ENCODE measurements at regions not wholly inside any gene's neighbourhood (a gene's known extent, or its start where the extent isn't known, plus 50 kb on each side); places are given as distances from the start of the nearest gene placed in this dataset.

DNA sequence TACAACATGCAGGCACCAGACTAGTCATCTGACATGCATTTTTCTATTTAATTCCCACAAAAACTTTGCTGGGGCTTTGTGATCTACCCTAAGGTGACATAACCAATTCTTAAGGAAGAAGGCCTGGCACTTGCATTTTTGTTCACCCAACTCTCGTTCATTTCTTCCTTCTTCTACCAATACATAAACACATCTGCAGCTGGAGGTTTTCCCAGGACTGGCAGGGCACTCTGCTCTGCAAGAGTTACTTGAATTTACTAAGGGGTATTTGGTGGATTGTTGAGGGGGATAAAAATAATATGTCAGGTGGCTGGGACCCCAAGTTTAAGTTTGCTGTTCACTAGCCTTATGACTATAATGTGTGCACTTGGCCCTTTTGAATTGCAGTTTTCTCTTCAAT lies 111.4 kb upstream of the TRIB2 start:
- H3K4me1 ChIP-seq (ENCODE audit: control insufficient read depth, insufficient read depth, low read length), result peaks cover 7% of the 10 kb centered on the region
- no peak overlapping the region for H3K4me3 ChIP-seq (ENCODE audit: low read length)
- no peak for DNase-seq (ENCODE audit: low read depth)
- H3K36me3 ChIP-seq (ENCODE audit: control insufficient read depth, insufficient read depth, low read length, severe bottlenecking), result no peaks in the 10 kb centered on the region
- no peak overlapping the region for H3K9ac ChIP-seq (ENCODE audit: low read length)
- H3K27me3 ChIP-seq (replicated peaks; ENCODE audit: control insufficient read depth, insufficient read depth, low read length), result no peaks in the 10 kb centered on the region
- H3K9me3 ChIP-seq (ENCODE audit: control insufficient read depth, low read length), result no peaks in the 10 kb centered on the region

DNA sequence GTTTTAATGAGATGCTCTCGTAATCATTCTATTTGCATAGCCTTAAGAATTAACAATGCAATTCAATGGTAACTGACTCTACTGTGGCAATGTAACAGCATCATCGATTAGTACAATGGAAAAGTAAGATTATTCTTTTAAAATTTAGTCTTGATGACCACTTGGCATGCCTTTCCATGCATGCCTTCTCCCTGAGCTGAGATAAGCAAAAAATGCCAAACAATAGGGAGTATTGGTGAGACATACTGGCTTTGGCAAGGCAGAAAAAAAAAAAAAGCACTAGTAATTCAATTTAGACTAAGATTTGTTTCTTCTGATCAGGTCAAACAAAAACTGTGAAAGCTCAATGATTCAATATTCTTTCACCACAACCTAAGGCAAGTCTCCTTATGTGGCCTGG lies 110.8 kb upstream of the TRIB2 start:
- no peaks in the 10 kb centered on the region for H3K27me3 ChIP-seq (replicated peaks; ENCODE audit: control insufficient read depth, insufficient read depth, low read length)
- H3K36me3 ChIP-seq (ENCODE audit: control insufficient read depth, insufficient read depth, low read length, severe bottlenecking), result no peaks in the 10 kb centered on the region
- no peak for DNase-seq (ENCODE audit: low read depth)
- H3K4me1 ChIP-seq (ENCODE audit: control insufficient read depth, insufficient read depth, low read length), result peaks cover 7% of the 10 kb centered on the region
- H3K9ac ChIP-seq (ENCODE audit: low read length), result no peak overlapping the region
- no peaks in the 10 kb centered on the region for H3K9me3 ChIP-seq (ENCODE audit: control insufficient read depth, low read length)
- no peak overlapping the region for H3K4me3 ChIP-seq (ENCODE audit: low read length)

DNA sequence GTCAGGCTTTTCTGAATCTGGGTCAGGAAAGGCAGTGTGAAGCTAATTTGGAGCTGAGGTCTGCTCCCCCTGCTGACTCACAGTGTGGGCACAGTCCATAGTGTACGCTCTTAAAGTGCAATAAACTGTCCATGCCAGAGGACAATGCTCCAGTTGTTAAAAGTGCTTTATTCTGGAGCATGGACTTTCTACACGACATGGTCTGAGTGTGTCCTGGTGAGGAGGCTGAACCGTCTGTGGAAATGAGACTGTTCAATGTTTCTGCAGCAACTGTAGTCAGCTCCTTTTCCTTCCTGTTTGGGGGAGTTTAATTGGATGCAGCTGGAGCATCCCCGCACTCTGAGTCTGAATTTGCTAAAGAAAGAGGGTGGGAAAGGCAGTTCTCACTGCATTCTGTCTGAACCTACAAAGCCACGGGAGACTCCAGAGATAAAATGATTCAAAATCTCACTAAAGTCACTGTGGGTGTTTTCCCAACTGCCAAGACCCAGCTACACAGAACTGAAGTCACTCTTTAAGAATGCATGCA lies 110.2 kb upstream of the TRIB2 start:
- Histone ChIP-seq H3K4me1 (ENCODE audit: control insufficient read depth, insufficient read depth, low read length) (peaks cover 7% of the 10 kb centered on the region), H3K36me3 (ENCODE audit: control insufficient read depth, insufficient read depth, low read length, severe bottlenecking) (no peaks in the 10 kb centered on the region), H3K9me3 (ENCODE audit: control insufficient read depth, low read length) (no peaks in the 10 kb centered on the region), H3K9ac (ENCODE audit: low read length) (no peak overlapping the region), H3K4me3 (ENCODE audit: low read length) (peak overlapping the region; percentile 28), H3K27me3 (replicated peaks; ENCODE audit: control insufficient read depth, insufficient read depth, low read length) (no peaks in the 10 kb centered on the region)
- DNase-seq (ENCODE audit: low read depth), result peak; percentile 61

DNA sequence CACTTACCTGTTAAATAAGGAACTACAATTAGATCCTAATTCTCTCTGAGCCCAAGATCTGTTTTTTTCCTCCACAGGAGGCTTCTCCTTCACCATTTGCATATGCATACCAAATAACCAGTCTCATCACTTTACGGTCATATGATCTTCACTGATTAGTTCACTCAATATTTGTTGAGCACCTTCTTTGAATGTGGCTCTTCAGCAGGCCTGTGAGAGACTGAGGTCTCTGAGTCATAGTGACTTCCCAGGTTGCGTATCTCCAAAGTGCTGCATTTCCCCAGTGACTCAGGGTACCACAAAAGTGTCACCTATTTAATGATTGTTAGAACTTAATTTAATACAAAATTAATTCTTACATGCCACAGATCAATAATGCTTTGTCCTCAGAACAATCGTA lies 108.8 kb upstream of the TRIB2 start:
- H3K4me1 ChIP-seq (ENCODE audit: control insufficient read depth, insufficient read depth, low read length), result peaks cover 7% of the 10 kb centered on the region
- no peaks in the 10 kb centered on the region for H3K27me3 ChIP-seq (replicated peaks; ENCODE audit: control insufficient read depth, insufficient read depth, low read length)
- no peak for DNase-seq (ENCODE audit: low read depth)
- no peaks in the 10 kb centered on the region for H3K36me3 ChIP-seq (ENCODE audit: control insufficient read depth, insufficient read depth, low read length, severe bottlenecking)
- H3K9ac ChIP-seq (ENCODE audit: low read length), result no peak overlapping the region
- no peak overlapping the region for H3K4me3 ChIP-seq (ENCODE audit: low read length)
- H3K9me3 ChIP-seq (ENCODE audit: control insufficient read depth, low read length), result no peaks in the 10 kb centered on the region

- H3K4me3 ChIP-seq (ENCODE audit: low read length), result no peak overlapping the region
- H3K9me3 ChIP-seq (ENCODE audit: control insufficient read depth, low read length), result no peaks in the 10 kb centered on the region
- H3K36me3 ChIP-seq (ENCODE audit: control insufficient read depth, insufficient read depth, low read length, severe bottlenecking), result no peaks in the 10 kb centered on the region
- no peaks in the 10 kb centered on the region for H3K27me3 ChIP-seq (replicated peaks; ENCODE audit: control insufficient read depth, insufficient read depth, low read length)
- DNase-seq (ENCODE audit: low read depth), result no peak
- peaks cover 10% of the 10 kb centered on the region for H3K4me1 ChIP-seq (ENCODE audit: control insufficient read depth, insufficient read depth, low read length)
- no peak overlapping the region for H3K9ac ChIP-seq (ENCODE audit: low read length)
These were observed 106.4 kb upstream of the TRIB2 start for GRCh38 chr2:12610314-12610713.

- no peaks in the 10 kb centered on the region for H3K36me3 ChIP-seq (ENCODE audit: control insufficient read depth, insufficient read depth, low read length, severe bottlenecking)
- no peak overlapping the region for H3K9ac ChIP-seq (ENCODE audit: low read length)
- DNase-seq (ENCODE audit: low read depth), result no peak
- no peak overlapping the region for H3K4me3 ChIP-seq (ENCODE audit: low read length)
- peaks cover 17% of the 10 kb centered on the region for H3K4me1 ChIP-seq (ENCODE audit: control insufficient read depth, insufficient read depth, low read length)
- H3K27me3 ChIP-seq (replicated peaks; ENCODE audit: control insufficient read depth, insufficient read depth, low read length), result no peaks in the 10 kb centered on the region
- H3K9me3 ChIP-seq (ENCODE audit: control insufficient read depth, low read length), result no peaks in the 10 kb centered on the region
These were observed 104.6 kb upstream of the TRIB2 start for GRCh38 chr2:12612168-12612567.

DNA sequence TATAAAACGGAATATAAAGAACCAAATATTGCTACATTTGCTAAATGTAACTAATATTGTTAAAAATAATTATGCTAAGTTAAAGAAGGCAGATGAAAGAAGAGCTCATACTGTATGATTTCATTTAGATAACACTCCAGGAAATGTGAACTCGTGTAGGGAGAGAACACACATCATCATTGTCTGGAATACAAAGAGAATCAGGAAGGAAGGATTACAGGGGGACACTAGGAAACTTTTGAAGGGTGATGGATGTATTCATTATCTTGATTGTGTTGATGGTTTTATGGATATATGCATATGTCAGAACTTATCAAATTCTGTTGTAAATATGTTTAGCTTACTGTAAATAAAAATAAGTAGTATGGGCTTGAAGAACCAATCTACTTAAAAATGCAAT lies 104.1 kb upstream of the TRIB2 start:
- DNase-seq (ENCODE audit: low read depth), result no peak
- Histone ChIP-seq H3K36me3 (ENCODE audit: control insufficient read depth, insufficient read depth, low read length, severe bottlenecking) (no peaks in the 10 kb centered on the region), H3K9ac (ENCODE audit: low read length) (no peak overlapping the region), H3K9me3 (ENCODE audit: control insufficient read depth, low read length) (no peaks in the 10 kb centered on the region), H3K4me1 (ENCODE audit: control insufficient read depth, insufficient read depth, low read length) (peaks cover 17% of the 10 kb centered on the region), H3K4me3 (ENCODE audit: low read length) (no peak overlapping the region), H3K27me3 (replicated peaks; ENCODE audit: control insufficient read depth, insufficient read depth, low read length) (no peaks in the 10 kb centered on the region)

DNA sequence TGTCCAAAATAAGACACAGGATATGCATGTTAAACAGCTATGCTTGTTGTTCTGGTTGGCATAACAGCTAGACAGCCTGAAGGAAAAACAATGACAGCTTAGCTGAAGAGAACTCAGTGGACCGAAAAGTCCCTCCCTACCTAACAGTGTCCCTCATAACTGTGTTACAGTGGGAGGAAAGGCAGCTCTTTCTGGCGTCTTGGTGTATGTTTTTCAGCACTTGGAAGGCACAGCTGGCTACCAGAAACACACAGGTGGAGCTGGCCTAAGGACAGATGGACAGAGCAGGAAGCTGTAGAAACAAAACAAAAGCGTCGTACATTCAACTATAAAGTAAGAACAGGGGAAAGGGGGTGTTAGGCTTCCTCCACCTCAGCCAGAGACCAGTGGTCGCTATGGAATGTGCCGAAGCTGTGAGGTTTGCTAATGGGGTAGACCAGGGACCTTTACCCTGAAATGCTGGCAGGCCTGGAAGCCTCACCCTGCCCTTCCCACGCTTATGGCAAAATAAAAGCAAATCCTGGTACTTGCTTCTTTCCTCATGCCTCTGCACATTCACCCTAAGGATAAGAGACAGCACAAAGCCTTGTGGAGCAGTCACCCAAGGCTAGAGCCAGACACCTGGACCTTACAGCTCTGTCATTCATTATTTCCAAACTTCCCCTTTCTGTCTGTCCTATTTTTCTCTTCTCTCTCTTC lies 103.5 kb upstream of the TRIB2 start:
- H3K4me1 ChIP-seq (ENCODE audit: control insufficient read depth, insufficient read depth, low read length), result peaks cover 17% of the 10 kb centered on the region
- no peak overlapping the region for H3K4me3 ChIP-seq (ENCODE audit: low read length)
- no peak overlapping the region for H3K9ac ChIP-seq (ENCODE audit: low read length)
- H3K36me3 ChIP-seq (ENCODE audit: control insufficient read depth, insufficient read depth, low read length, severe bottlenecking), result no peaks in the 10 kb centered on the region
- H3K9me3 ChIP-seq (ENCODE audit: control insufficient read depth, low read length), result no peaks in the 10 kb centered on the region
- DNase-seq (ENCODE audit: low read depth), result no peak
- H3K27me3 ChIP-seq (replicated peaks; ENCODE audit: control insufficient read depth, insufficient read depth, low read length), result no peaks in the 10 kb centered on the region

DNA sequence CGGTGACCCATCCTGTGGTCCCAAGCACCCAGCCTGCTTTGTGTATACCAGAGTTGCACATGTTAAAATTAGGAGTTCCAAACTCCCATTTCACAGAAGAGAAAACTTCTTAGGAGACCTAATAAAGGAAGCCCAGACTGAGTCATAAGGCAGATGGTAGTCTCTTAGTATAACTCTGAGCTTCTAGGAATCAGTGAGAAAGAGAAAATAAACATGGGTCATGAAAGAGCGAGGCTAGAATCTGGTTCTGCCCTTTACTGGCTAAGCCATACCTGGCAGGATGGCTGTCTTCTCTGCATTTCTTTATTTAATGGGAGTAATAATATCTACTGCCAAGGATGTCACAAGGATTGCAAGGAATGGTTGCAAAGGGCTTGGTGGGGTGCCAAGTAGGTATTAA lies 101.2 kb upstream of the TRIB2 start:
- H3K9ac ChIP-seq (ENCODE audit: low read length), result no peak overlapping the region
- H3K9me3 ChIP-seq (ENCODE audit: control insufficient read depth, low read length), result no peaks in the 10 kb centered on the region
- no peak for DNase-seq (ENCODE audit: low read depth)
- H3K4me3 ChIP-seq (ENCODE audit: low read length), result no peak overlapping the region
- peaks cover 38% of the 10 kb centered on the region for H3K4me1 ChIP-seq (ENCODE audit: control insufficient read depth, insufficient read depth, low read length)
- H3K27me3 ChIP-seq (replicated peaks; ENCODE audit: control insufficient read depth, insufficient read depth, low read length), result no peaks in the 10 kb centered on the region
- H3K36me3 ChIP-seq (ENCODE audit: control insufficient read depth, insufficient read depth, low read length, severe bottlenecking), result no peaks in the 10 kb centered on the region

DNA sequence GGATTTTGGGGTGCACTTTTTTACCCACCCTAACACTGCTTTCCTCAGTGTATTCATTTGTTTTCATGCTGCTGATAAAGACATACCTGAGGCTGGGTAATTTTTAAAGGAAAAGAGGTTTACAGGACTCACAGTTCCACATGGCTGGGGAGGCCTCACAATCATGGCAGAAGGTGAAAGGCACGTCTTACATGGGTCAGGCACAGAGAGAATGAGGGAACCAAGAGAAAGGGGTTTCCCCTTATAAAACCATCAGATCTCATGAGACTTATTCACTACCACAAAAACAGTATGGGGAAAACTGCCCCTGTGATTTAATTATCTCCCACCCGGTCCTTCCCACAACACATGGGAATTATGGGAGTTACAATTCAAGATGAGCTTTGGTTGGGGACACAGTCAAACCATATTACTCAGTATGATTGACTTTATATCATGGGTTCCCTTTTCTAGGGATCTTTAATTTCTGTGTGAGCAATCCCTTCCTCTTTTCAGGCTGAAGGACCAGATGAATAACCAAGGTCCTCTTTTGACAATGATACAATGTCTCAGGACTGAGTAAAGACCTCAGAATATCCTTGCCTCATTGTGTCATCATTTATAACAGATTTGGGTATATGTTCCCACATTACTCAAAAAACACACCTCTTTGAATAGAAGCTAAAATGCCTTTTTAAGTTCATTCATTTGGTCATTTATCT lies 100.1 kb upstream of the TRIB2 start:
- Histone ChIP-seq H3K27me3 (replicated peaks; ENCODE audit: control insufficient read depth, insufficient read depth, low read length) (no peaks in the 10 kb centered on the region), H3K9me3 (ENCODE audit: control insufficient read depth, low read length) (no peaks in the 10 kb centered on the region), H3K4me1 (ENCODE audit: control insufficient read depth, insufficient read depth, low read length) (peaks cover 40% of the 10 kb centered on the region), H3K4me3 (ENCODE audit: low read length) (no peak overlapping the region), H3K9ac (ENCODE audit: low read length) (no peak overlapping the region), H3K36me3 (ENCODE audit: control insufficient read depth, insufficient read depth, low read length, severe bottlenecking) (no peaks in the 10 kb centered on the region)
- DNase-seq (ENCODE audit: low read depth), result no peak

DNA sequence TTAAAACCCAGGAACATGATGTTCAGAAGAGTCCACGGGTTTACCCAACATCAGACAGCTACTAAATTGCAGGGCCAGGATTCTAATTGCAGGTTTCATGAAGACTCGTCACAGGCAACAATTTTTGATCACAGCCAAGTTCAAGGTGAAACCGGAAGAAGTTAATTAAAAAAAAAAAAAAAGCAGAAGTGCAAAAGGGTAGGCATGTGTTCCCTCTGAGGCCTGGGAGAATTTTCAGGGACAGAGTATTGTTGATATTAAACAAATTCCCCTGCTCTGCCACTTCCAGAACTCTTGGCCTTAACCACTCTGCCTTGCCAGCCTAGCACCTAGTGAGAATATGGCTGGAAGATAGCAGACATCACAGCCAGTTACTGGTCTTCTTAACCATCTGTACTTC lies 99.4 kb upstream of the TRIB2 start:
- no peak for DNase-seq (ENCODE audit: low read depth)
- Histone ChIP-seq H3K9ac (ENCODE audit: low read length) (no peak overlapping the region), H3K9me3 (ENCODE audit: control insufficient read depth, low read length) (no peaks in the 10 kb centered on the region), H3K4me3 (ENCODE audit: low read length) (no peak overlapping the region), H3K27me3 (replicated peaks; ENCODE audit: control insufficient read depth, insufficient read depth, low read length) (no peaks in the 10 kb centered on the region), H3K4me1 (ENCODE audit: control insufficient read depth, insufficient read depth, low read length) (peaks cover 40% of the 10 kb centered on the region), H3K36me3 (ENCODE audit: control insufficient read depth, insufficient read depth, low read length, severe bottlenecking) (no peaks in the 10 kb centered on the region)

Data from adipocyte (in vitro differentiated cells).